GM12891 (cell line): ENCODE measurements at regions not wholly inside any gene's neighbourhood (a gene's known extent, or its start where the extent isn't known, plus 50 kb on each side); places are given as distances from the start of the nearest gene placed in this dataset.

Experiments used
- PAX5 ChIP-seq: IDR thresholded peaks from 2 replicates; pipeline ENCODE4 v1.6.1; 2011; ENCODE audit warnings: low read length, moderate library complexity, mild to moderate bottlenecking; ENCODE audit not compliant: insufficient read depth, severe bottlenecking
- POLR2A ChIP-seq: IDR thresholded peaks from 2 replicates; pipeline ENCODE4 v1.6.1; 2011; ENCODE audit warnings: low read depth, low read length, control low read depth
- POLR2AphosphoS5 ChIP-seq: IDR thresholded peaks from 2 replicates; pipeline ENCODE4 v1.6.1; 2011; ENCODE audit warnings: low read depth, low read length, control low read depth
- POU2F2 ChIP-seq: IDR thresholded peaks from 2 replicates; pipeline ENCODE4 v1.6.1; 2011; ENCODE audit warnings: low read depth, mild to moderate bottlenecking, control low read depth, low read length, moderate library complexity
- SPI1 ChIP-seq: IDR thresholded peaks from 2 replicates; pipeline ENCODE4 v1.6.1; 2011; ENCODE audit warnings: low read depth, low read length, control low read depth
- TAF1 ChIP-seq: IDR thresholded peaks from 2 replicates; pipeline ENCODE4 v1.6.1; 2011; ENCODE audit warnings: low read depth, low read length, control low read depth

- no peak for TF ChIP-seq TAF1
- TF ChIP-seq POLR2AphosphoS5: no peak
- no peak for TF ChIP-seq POLR2A
- TF ChIP-seq POU2F2: no peak
- no peak for TF ChIP-seq SPI1
- no peak for TF ChIP-seq PAX5
These were observed 357.0 kb upstream of the GULP1 start for GRCh38 chr2:187934692-187935091.
